OCI-LY7 (cell line): ENCODE measurements at regions not wholly inside any gene's neighbourhood (a gene's known extent, or its start where the extent isn't known, plus 50 kb on each side); places are given as distances from the start of the nearest gene placed in this dataset.

ENCODE experiments used
- BruUV-seq: library from RNA; stranded (reverse); fragments of 400-500 nt; replicated peaks from 2 replicates; lab custom pipeline; 2021; lab: Mats Ljungman, UMichigan
- CTCF ChIA-PET: fragments of 300-600 bp; sonication (Branson Sonifier 250); formaldehyde crosslinking; loops from one replicate; lab custom pipeline; 2022; ENCODE audit warnings: antibody characterized with exemption; ENCODE audit not compliant: unreplicated experiment; lab: Charles Lee
- POLR2A ChIA-PET: fragments of 300-600 bp; sonication (Branson Sonifier 250); formaldehyde crosslinking; loops from one replicate; lab custom pipeline; 2022; ENCODE audit warnings: antibody characterized with exemption; lab: Charles Lee
- DNase-seq: peaks from one replicate; pipeline ENCODE4 v3.0.0-alpha.2; 2015; ENCODE audit warnings: low spot score
- H2AFZ ChIP-seq: fragments of 200-600 bp; sonication (generic), shearing (Covaris generic); 2 replicates; pipeline ENCODE4 v1.6.1; 2014; ENCODE audit warnings: mild to moderate bottlenecking, antibody characterized with exemption, low read length, moderate library complexity
- H3K27ac ChIP-seq: fragments of 200-600 bp; sonication (generic); 2 replicates; pipeline ENCODE4 v1.5.1; 2014; ENCODE audit warnings: mixed run types, low read depth, mild to moderate bottlenecking, moderate library complexity, low read length, inconsistent platforms; ENCODE audit not compliant: poor library complexity, severe bottlenecking
- H3K36me3 ChIP-seq: fragments of 200-600 bp; sonication (generic); 2 replicates; pipeline ENCODE4 v1.6.1; 2014; ENCODE audit warnings: mild to moderate bottlenecking, antibody characterized with exemption, low read length, moderate library complexity, mixed read lengths; ENCODE audit not compliant: insufficient read depth
- H3K4me1 ChIP-seq: fragments of 200-600 bp; sonication (generic); 2 replicates; pipeline ENCODE4 v1.5.1; 2014; ENCODE audit warnings: mild to moderate bottlenecking, low read length; ENCODE audit not compliant: insufficient read depth, poor library complexity, severe bottlenecking
- H3K4me2 ChIP-seq: fragments of 200-600 bp; sonication (generic); 2 replicates; pipeline ENCODE4 v1.6.1; 2014; ENCODE audit warnings: mild to moderate bottlenecking, low read length
- H3K4me3 ChIP-seq: fragments of 200-600 bp; sonication (generic); 2 replicates; pipeline ENCODE4 v1.5.1; 2014; ENCODE audit warnings: mild to moderate bottlenecking, low read depth, low read length; ENCODE audit not compliant: poor library complexity, severe bottlenecking
- H3K79me2 ChIP-seq: fragments of 200-600 bp; sonication (generic); 2 replicates; pipeline ENCODE4 v1.6.1; 2016; ENCODE audit warnings: low read depth, mild to moderate bottlenecking, low read length, moderate library complexity, mixed read lengths; ENCODE audit not compliant: insufficient read depth
- H3K9me2 ChIP-seq: fragments of 200-600 bp; sonication (generic); 2 replicates; pipeline ENCODE4 v1.6.1; 2016; ENCODE audit warnings: mild to moderate bottlenecking, low read length, mixed read lengths; ENCODE audit not compliant: insufficient read depth
- H3K9me3 ChIP-seq: fragments of 200-600 bp; sonication (generic); 2 replicates; pipeline ENCODE4 v1.6.1; 2014; ENCODE audit warnings: mild to moderate bottlenecking, mixed run types, low read length, mixed read lengths
- H4K20me1 ChIP-seq: fragments of 200-600 bp; sonication (generic); 2 replicates; pipeline ENCODE4 v1.6.1; 2014; ENCODE audit warnings: mild to moderate bottlenecking, antibody characterized with exemption, low read length, moderate library complexity, mixed read lengths; ENCODE audit not compliant: insufficient read depth
- CTCF ChIP-seq: fragments of 200-600 bp; sonication (generic); conservative IDR thresholded peaks from 2 replicates; pipeline ENCODE4 v1.5.1; 2014; ENCODE audit warnings: mild to moderate bottlenecking, antibody characterized with exemption, low read length, moderate library complexity, mixed read lengths
- EZH2phosphoT487 ChIP-seq: fragments of 200-600 bp; sonication (generic); IDR thresholded peaks from 2 replicates; pipeline ENCODE4 v1.6.1; 2018; ENCODE audit warnings: low read depth, borderline replicate concordance, mild to moderate bottlenecking, mixed run types, antibody characterized with exemption, low read length, moderate library complexity, mixed read lengths
- intact Hi-C: fragments of 100-400 bp; cut with micrococcal nuclease; formaldehyde crosslinking; loops from one replicate; pipeline ENCODE4 v1.10.0; 2022; ENCODE audit not compliant: unreplicated experiment

- Histone ChIP-seq H2AFZ (no peak overlapping the region), H3K9me3 (no peaks in the 10 kb centered on the region), H4K20me1 (no peaks in the 10 kb centered on the region), H3K79me2 (no peaks in the 10 kb centered on the region), H3K27ac (no peak overlapping the region), H3K9me2 (no peaks in the 10 kb centered on the region), H3K4me3 (no peak overlapping the region), H3K36me3 (no peaks in the 10 kb centered on the region), H3K4me2 (no peak overlapping the region), H3K4me1 (no peaks in the 10 kb centered on the region)
- ChIA-PET POLR2A (no interaction called here), CTCF (no interaction called here)
- BruUV-seq = no TSS peak
- TF ChIP-seq CTCF = no peak
- no peak for TF ChIP-seq EZH2phosphoT487
- intact Hi-C loops = no loop called here
- DNase-seq = no peak
Measured at GRCh38 chr11:109547356-109548027, 125.5 kb downstream of the C11orf87 start.

- POLR2A ChIA-PET = no interaction called here
- no peak for TF ChIP-seq CTCF
- TF ChIP-seq EZH2phosphoT487 = no peak
Measured at GRCh38 chr11:109552376-109552775, 130.4 kb downstream of the C11orf87 start.

GRCh38 chr11:109553284-109553683 is 131.3 kb downstream of the C11orf87 start:
- POLR2A ChIA-PET = interaction anchor here (0.6 kb wide), 1 partner anchor 16 kb away, joined by 3 read pairs; no protein-coding TSS in a partner anchor
- H3K4me3 ChIP-seq = no peak overlapping the region
- BruUV-seq = no TSS peak

More at GRCh38 chr11:109552376-109552775, 130.4 kb downstream of the C11orf87 start:
- no peak overlapping the region for H2AFZ ChIP-seq
- H3K4me1 ChIP-seq = no peaks in the 10 kb centered on the region
- DNase-seq = no peak
- no peaks in the 10 kb centered on the region for H4K20me1 ChIP-seq
- H3K27ac ChIP-seq = no peak overlapping the region
- no peaks in the 10 kb centered on the region for H3K9me3 ChIP-seq
- intact Hi-C loops = no loop called here
- CTCF ChIA-PET = no interaction called here
- no peaks in the 10 kb centered on the region for H3K79me2 ChIP-seq
- no peaks in the 10 kb centered on the region for H3K36me3 ChIP-seq
- no peak overlapping the region for H3K4me3 ChIP-seq
- H3K4me2 ChIP-seq = no peak overlapping the region
- H3K9me2 ChIP-seq = no peaks in the 10 kb centered on the region
- no TSS peak for BruUV-seq

More at GRCh38 chr11:109553284-109553683, 131.3 kb downstream of the C11orf87 start:
- CTCF ChIA-PET = no interaction called here
- no peak for DNase-seq
- Histone ChIP-seq H3K9me3 (no peaks in the 10 kb centered on the region), H3K36me3 (no peaks in the 10 kb centered on the region), H3K79me2 (no peaks in the 10 kb centered on the region), H3K27ac (no peak overlapping the region), H3K9me2 (no peaks in the 10 kb centered on the region), H2AFZ (no peak overlapping the region), H4K20me1 (no peaks in the 10 kb centered on the region), H3K4me1 (no peaks in the 10 kb centered on the region), H3K4me2 (no peak overlapping the region)
- TF ChIP-seq EZH2phosphoT487 = no peak
- TF ChIP-seq CTCF = no peak
- intact Hi-C loops = no loop called here
